BE2C (cell line): ENCODE measurements at regions not wholly inside any gene's neighbourhood (a gene's known extent, or its start where the extent isn't known, plus 50 kb on each side); places are given as distances from the start of the nearest gene placed in this dataset.

Experiments
- DNase-seq: peaks from one replicate; pipeline ENCODE4 v3.0.0-alpha.2; 2020
- H3K27me3 ChIP-seq: fragments of 250-450 bp; sonication (Bioruptor Pico); 2 replicates; pipeline ENCODE4 v1.5.1; 2020; ENCODE audit warnings: mild to moderate bottlenecking
- H3K36me3 ChIP-seq: fragments of 250-450 bp; sonication (Bioruptor Pico); 2 replicates; pipeline ENCODE4 v1.5.1; 2020; ENCODE audit warnings: mild to moderate bottlenecking
- H3K4me1 ChIP-seq: fragments of 250-450 bp; sonication (Bioruptor Pico); 2 replicates; pipeline ENCODE4 v1.5.1; 2020
- H3K4me3 ChIP-seq: 2 replicates; pipeline ENCODE4 v1.5.1; 2011; ENCODE audit warnings: low read depth, low read length
- H3K9me3 ChIP-seq: fragments of 250-450 bp; sonication (Bioruptor Pico); 2 replicates; pipeline ENCODE4 v1.5.1; 2020
- CTCF ChIP-seq: IDR thresholded peaks from 2 replicates; pipeline ENCODE4 v1.5.1; 2012; ENCODE audit warnings: mild to moderate bottlenecking, low read depth, low read length

- no peak overlapping the region for H3K4me3 ChIP-seq
- H3K9me3 ChIP-seq, result no peaks in the 10 kb centered on the region
- H3K36me3 ChIP-seq, result no peaks in the 10 kb centered on the region
- no peaks in the 10 kb centered on the region for H3K4me1 ChIP-seq
- no peak for TF ChIP-seq CTCF
- H3K27me3 ChIP-seq, result no peaks in the 10 kb centered on the region
- DNase-seq, result no peak
These were observed 268.6 kb upstream of the PWP1 start for GRCh38 chr12:107417004-107417403.

DNA sequence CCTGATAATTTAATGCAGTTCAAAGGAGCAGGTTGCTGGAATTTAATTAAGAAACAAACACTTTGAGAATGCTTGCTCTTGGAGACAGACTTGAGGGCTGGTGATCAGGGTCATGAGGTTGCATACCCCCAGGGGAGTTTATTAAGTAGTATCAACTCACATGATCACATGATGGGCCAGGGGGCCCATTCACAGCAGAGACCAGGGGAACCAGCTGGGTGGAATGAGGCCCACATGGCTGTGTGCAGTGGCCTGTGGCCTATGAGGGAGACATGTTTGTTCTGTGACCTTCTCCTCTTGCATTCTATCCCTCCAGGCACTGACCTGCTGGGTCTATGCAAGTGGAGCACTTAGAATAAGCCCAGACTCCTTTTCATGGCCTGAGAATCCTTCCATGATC lies 266.6 kb upstream of the PWP1 start:
- no peaks in the 10 kb centered on the region for H3K27me3 ChIP-seq
- no peaks in the 10 kb centered on the region for H3K36me3 ChIP-seq
- no peaks in the 10 kb centered on the region for H3K9me3 ChIP-seq
- DNase-seq, result no peak
- H3K4me1 ChIP-seq, result no peaks in the 10 kb centered on the region
- H3K4me3 ChIP-seq, result no peak overlapping the region
- no peak for TF ChIP-seq CTCF

GRCh38 chr12:107423531-107423930 lies 262.1 kb upstream of the PWP1 start:
- Histone ChIP-seq H3K36me3 (no peaks in the 10 kb centered on the region), H3K4me1 (no peaks in the 10 kb centered on the region), H3K27me3 (no peaks in the 10 kb centered on the region), H3K4me3 (no peak overlapping the region), H3K9me3 (no peaks in the 10 kb centered on the region; the same call in 1 of the 2 replicates)
- no peak for TF ChIP-seq CTCF
- DNase-seq, result no peak

DNA sequence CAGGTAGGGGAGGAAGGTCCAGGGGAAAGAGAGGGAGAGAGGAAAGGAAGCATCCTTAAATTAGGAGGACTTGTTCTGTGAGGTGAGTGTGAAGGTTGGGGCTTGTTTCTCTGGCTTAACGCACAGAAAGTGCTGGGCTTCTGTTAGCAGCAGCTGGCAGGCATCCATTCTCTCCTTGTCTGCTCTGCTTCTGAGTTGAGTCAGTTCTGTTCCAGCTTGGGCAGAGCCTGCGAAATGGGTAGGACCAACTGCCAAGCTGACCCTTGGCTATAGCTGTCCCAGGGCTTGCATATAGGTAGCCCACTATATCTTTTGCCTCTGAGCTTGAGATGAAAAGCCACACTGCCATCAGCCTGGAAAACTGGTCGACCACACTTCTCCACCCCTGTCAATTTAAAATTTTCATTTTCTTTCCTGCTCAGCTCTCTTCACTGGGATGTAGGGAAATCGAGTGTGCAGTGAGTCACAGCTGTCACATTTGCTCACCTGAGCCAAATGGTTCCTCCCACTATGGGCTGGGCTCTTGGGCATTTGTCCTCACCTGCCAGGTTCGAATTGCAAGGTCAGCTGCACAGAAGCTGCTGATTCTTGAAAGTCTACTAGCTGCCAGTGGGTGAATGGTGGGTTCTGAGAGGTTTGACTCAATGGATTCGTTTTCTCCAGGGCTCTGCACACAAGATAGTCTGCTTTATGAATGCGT lies 256.4 kb upstream of the PWP1 start:
- no peak for TF ChIP-seq CTCF
- Histone ChIP-seq H3K4me1 (no peaks in the 10 kb centered on the region), H3K36me3 (no peaks in the 10 kb centered on the region), H3K9me3 (no peaks in the 10 kb centered on the region; the same call in 1 of the 2 replicates), H3K27me3 (no peaks in the 10 kb centered on the region), H3K4me3 (no peak overlapping the region)
- no peak for DNase-seq

DNA sequence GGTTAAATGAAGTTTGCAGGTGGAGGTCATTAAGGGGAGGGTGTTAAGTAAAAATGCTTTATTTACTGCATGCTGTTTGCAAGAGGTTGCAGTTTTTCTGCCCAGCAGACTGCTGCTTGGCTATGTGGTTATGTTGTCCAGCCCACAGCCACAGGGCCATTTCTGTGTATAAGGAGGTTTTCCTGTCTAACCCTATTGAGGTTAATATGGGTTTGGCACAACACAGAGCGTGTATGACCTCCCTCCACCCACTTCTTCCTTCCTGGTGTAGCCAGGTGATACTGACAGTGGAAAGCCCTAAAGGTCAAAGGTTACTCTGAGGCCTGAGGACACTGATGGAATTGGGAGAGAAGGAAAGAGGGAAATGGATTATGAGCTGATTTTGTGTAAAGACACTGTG lies 253.7 kb upstream of the PWP1 start:
- no peak for DNase-seq
- Histone ChIP-seq H3K4me3 (no peak overlapping the region), H3K9me3 (no peaks in the 10 kb centered on the region), H3K27me3 (no peaks in the 10 kb centered on the region), H3K4me1 (no peaks in the 10 kb centered on the region), H3K36me3 (no peaks in the 10 kb centered on the region)
- TF ChIP-seq CTCF, result no peak

- H3K9me3 ChIP-seq, result no peaks in the 10 kb centered on the region
- DNase-seq, result no peak
- H3K27me3 ChIP-seq, result no peaks in the 10 kb centered on the region
- no peaks in the 10 kb centered on the region for H3K4me1 ChIP-seq
- no peaks in the 10 kb centered on the region for H3K36me3 ChIP-seq
- TF ChIP-seq CTCF, result no peak
- no peak overlapping the region for H3K4me3 ChIP-seq
These were observed 250.5 kb upstream of the PWP1 start for GRCh38 chr12:107435072-107435471.
